NCI-H345 (cell line): ENCODE measurements at regions not wholly inside any gene's neighbourhood (a gene's known extent, or its start where the extent isn't known, plus 50 kb on each side); places are given as distances from the start of the nearest gene placed in this dataset.
"Not testable (repeated sequence)": the region's sequence is repeated elsewhere in the genome, so short reads cannot be mapped to it uniquely, and the experiment has no call there.

Experiments
- DNase-seq: peaks from one replicate; lab custom pipeline; 2025; lab: John Stamatoyannopoulos, UW

DNA sequence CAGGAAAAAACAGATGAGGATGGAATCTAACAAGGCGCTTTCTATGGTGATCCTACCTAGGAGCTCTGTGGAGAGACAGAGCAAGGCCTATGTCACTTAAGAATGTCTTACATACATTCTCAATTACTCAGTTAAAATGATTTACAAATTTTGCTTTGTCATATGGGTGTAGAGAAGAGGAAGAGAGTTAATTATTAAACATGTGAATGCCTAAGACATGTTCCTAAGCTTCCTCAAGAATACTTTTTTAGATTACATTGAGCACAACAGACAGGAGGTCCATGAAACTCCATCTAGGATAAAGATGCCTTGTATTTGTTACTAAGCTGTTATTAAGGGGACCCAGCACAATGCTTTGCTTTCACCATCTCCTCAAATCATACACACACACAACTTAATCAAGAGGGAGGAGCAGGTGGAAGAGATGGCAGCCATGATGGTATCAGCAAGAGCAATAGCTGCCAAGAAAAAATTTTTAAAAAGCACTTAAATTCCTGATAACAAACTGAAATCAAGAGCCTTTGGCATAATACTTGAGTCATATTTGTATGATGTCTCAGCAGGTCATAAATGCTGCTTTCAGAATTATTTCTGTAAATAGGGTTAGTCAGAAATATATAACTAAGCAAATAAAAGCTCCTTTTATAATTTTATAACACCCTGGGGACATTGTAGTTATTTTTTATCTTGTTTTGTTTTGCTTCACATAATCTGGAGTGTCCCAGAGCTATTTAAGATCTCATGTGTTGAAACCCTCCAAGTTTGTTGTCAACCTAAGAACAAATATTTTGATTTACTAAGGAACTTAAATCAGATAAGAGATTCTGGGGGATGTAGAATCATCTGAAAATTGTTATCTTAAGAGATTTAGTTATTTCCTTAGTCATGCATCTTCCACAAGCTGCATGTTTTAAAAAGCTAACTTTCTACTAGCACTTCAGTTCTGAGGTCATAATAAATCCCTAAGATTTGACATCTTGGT lies 70.0 kb upstream of the CD2AP start:
- DNase-seq, result no peak

DNA sequence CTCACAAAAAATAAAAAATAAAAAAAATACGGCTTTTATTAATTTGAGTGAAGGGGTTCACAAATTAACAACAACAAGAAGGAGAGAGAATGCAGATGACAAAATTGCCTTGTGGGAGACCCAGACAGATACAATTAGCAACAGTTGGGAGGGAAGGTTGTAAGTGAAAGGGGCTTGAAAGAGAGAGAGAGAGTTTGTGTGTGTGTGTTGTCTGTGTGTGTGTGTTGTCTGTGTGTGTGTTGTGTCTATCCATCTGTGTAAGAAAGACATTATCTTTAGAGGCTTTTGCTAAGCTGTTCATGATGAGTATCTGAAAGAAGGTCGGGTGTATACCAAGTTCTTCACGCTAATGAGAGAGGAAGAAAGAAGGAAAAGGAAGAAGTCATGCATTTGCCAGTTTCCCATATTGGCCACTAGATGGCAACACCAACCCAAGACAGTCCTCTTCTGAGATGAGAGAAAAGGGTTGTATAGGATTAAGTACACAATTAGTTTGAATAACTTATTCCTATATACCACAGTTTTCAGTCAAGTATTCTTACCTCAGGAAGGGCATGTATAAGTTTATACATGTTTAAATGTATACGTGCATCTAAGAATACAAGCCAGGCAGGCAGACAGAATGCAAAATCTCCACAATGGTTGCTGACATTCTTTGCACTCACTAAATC lies 63.7 kb upstream of the CD2AP start:
- DNase-seq, result peak; percentile 56

DNA sequence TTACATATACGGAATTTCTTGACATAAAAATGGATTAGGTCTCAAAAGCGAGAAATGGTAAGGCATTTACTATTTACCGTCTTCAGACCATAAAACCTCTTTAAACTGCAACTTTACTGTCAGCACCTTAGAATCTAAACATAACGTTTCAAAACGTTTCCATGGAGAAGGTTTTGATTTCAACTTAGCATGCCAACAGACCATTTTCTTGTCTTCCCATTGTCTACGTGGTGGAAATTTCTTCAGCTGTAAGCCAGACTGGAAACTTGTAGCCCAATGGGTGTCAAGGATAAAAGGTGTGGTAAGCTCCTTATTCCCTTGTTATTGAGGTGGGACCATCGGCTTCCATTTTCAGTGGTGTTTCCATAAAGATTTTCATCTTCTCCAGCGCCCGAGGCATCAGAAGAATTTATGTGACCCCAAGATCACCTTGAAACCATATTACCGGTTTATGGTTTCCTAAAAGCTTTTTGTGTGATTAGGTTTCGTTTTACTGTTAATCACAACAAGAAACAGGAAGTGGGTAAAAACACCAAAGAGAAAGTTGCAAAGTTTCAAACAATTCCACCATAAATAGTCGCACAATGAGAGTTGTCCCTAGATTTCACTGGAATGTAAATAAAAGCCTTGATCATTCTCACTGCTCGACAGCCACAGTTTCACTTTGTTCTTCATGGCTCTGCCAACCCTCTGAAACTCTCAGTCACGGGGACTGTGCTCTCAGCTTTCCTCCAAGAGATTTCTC lies 63.0 kb upstream of the CD2AP start:
- DNase-seq, result no peak

- DNase-seq, result no peak
These were observed 60.9 kb upstream of the CD2AP start for GRCh38 chr6:47416396-47417345.

GRCh38 chr6:47419621-47420020 lies 58.0 kb upstream of the CD2AP start:
- no peak for DNase-seq

DNA sequence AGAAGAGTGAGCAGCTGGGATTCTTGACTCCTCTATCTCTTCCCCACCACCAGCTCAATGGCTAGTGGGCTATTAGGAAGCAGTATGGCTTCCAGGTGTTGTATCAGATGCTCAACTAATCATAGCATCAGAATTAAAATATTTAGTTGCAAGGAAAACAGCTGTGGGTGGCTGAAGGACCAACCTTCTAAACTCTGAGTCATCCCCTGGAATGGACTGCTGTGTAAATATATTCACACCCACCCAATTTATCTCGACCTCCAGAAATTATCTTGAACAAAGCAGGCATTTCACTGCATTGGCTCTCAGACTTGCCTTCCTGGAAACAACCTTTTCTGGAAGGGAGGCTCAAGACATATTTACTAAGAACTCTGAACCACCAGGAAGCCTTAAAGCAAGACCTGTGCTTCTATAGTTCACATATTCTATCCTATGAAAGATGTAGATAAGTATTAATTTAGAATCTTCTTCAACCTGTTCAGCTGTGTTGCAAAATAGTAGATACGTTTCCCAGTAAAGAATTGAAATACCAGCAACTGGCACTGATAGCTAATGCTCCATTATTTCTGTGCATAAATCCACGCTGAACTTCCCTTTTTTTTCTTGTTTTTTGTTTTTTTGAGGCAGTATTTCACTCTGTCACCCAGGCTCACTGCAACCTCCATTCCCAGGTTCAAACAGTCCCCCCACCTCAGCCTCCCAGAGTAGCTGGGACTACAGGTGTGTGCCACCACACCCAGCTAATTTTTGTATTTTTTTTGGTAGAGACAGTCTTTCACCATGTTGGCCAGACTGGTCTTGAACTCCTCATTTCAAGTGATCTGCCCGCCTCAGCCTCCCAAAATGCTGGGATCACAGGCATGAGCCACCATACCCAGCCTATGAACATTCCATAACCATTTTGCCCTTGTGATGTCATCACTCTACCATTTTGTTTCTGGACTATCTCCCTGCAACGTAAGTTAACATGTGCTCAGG lies 56.9 kb upstream of the CD2AP start:
- no peak for DNase-seq

- DNase-seq, result no peak
These were observed 54.5 kb upstream of the CD2AP start for GRCh38 chr6:47423079-47423478.

- DNase-seq, result no peak
These were observed 53.2 kb upstream of the CD2AP start for GRCh38 chr6:47424436-47424836.

DNA sequence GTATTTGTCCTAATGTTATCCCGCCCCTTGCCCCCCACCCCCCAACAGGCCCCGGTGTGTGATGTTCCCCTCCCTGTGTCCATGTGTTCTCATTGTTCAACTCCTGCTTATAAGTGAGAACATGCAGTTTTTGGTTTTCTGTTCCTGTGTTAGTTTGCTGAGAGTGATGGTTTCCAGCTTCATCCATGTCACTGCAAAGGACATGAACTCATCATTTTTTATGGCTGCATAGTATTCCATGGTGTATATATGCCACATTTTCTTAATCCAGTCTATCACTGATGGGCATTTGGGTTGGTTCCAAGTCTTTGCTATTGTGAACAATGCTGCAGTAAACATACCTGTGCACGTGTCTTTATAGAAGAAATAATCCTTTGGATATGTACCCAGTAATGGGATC lies 51.9 kb upstream of the CD2AP start:
- DNase-seq, result not testable (repeated sequence)

DNA sequence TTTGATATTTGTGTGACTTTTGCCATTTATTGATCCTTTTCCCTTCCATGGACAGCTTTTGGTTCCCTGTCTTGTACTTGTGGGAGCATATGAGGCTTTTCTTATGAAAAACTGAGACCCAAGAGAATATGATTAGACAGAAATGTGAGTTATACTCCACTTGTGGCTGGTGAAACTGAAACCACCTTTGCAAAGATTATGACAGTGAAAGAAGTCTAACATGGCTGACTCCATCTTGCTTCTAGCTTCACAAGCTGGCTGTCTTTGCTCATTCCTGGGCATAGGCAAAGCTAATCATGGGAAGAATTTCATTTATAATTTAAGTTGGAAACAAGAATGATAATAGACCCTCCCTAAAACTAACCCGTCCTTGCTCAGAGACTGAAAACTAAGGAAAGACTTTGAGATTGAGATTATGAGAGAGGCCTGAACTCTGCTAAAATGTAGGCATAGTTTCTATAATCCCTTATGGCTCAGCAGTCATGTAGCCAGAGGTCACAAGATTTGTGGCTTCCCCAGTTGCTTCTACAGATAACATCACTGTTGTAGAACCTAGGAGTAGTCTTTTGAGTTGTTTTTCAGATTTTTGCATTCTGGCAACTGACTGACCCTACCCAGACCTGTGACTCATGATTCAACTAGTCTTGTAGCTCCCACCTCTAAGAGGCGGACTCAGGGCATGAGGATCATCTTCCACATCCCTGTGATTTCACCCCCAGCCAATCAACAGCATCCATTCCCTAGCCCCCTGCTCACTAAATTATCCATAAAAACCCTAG lies 50.9 kb upstream of the CD2AP start:
- DNase-seq, result no peak

- DNase-seq, result no peak
These were observed 49.9 kb upstream of the CD2AP start for GRCh38 chr6:47427680-47428079.
